GM19025 (cell line): ENCODE measurements at regions not wholly inside any gene's neighbourhood (a gene's known extent, or its start where the extent isn't known, plus 50 kb on each side); places are given as distances from the start of the nearest gene placed in this dataset.
"Not testable (repeated sequence)": the region's sequence is repeated elsewhere in the genome, so short reads cannot be mapped to it uniquely, and the experiment has no call there.

Source experiments
- ATAC-seq: cut with Tn5 transposase; IDR thresholded peaks from one replicate; pipeline ENCODE4 v1.9.1; 2021; ENCODE audit warnings: mild to moderate bottlenecking, low read depth, moderate library complexity; ENCODE audit not compliant: unreplicated experiment

- ATAC-seq = no peak
Observed at GRCh38 chr13:42373048-42373812, 101.3 kb downstream of the AKAP11 start.

- ATAC-seq = no peak
Observed at GRCh38 chr13:42375663-42376062, 103.7 kb downstream of the AKAP11 start.

- peak; percentile 83 for ATAC-seq
Observed at GRCh38 chr13:42377640-42378382, 105.9 kb downstream of the AKAP11 start.

GRCh38 chr13:42378383-42378780 lies 106.4 kb downstream of the AKAP11 start:
- ATAC-seq = no peak

GRCh38 chr13:42379241-42379640 lies 107.3 kb downstream of the AKAP11 start:
- no peak for ATAC-seq

- ATAC-seq = peak; percentile 37
Observed at GRCh38 chr13:42380420-42381164, 108.6 kb downstream of the AKAP11 start.

GRCh38 chr13:42381165-42381425 lies 109.1 kb downstream of the AKAP11 start:
- no peak for ATAC-seq

- not testable (repeated sequence) for ATAC-seq
Observed at GRCh38 chr13:42381426-42381825, 109.5 kb downstream of the AKAP11 start.

GRCh38 chr13:42383025-42383424 lies 111.1 kb downstream of the AKAP11 start:
- ATAC-seq = no peak

GRCh38 chr13:42384265-42384664 lies 112.3 kb downstream of the AKAP11 start:
- ATAC-seq = no peak

GRCh38 chr13:42388326-42388725 lies 116.4 kb downstream of the AKAP11 start:
- ATAC-seq = no peak

- ATAC-seq = no peak
Observed at GRCh38 chr13:42389041-42389440, 117.1 kb downstream of the AKAP11 start.

- ATAC-seq = no peak
Observed at GRCh38 chr13:42392180-42392579, 120.2 kb downstream of the AKAP11 start.

GRCh38 chr13:42392716-42393572 lies 121.0 kb downstream of the AKAP11 start:
- ATAC-seq = no peak

GRCh38 chr13:42393573-42394360 lies 121.8 kb downstream of the AKAP11 start:
- ATAC-seq = no peak

- ATAC-seq = no peak
Observed at GRCh38 chr13:42394361-42394708, 122.4 kb downstream of the AKAP11 start.

- no peak for ATAC-seq
Observed at GRCh38 chr13:42394711-42395085, 122.7 kb downstream of the AKAP11 start.

- ATAC-seq = no peak
Observed at GRCh38 chr13:42395086-42395821, 123.3 kb downstream of the AKAP11 start.

- ATAC-seq = peak; percentile 49
Observed at GRCh38 chr13:42396501-42396900, 124.5 kb downstream of the AKAP11 start.
